Loucy (cell line): ENCODE measurements at regions not wholly inside any gene's neighbourhood (a gene's known extent, or its start where the extent isn't known, plus 50 kb on each side); places are given as distances from the start of the nearest gene placed in this dataset.

Experiments
- H2AFZ ChIP-seq: fragments of 200-600 bp; sonication (generic); 2 replicates; pipeline ENCODE4 v1.6.0; 2016; ENCODE audit warnings: antibody characterized with exemption, mild to moderate bottlenecking, low read length, moderate library complexity
- H3F3A ChIP-seq: fragments of 200-600 bp; 2 replicates; pipeline ENCODE4 v1.6.0; 2016; ENCODE audit warnings: antibody characterized with exemption, low read depth, mild to moderate bottlenecking
- H3K27me3 ChIP-seq: fragments of 200-600 bp; sonication (generic); 2 replicates; pipeline ENCODE4 v1.6.1; 2014; ENCODE audit warnings: low read length, mild to moderate bottlenecking; ENCODE audit not compliant: insufficient read depth, poor library complexity, severe bottlenecking
- H3K36me3 ChIP-seq: fragments of 200-600 bp; sonication (generic); 2 replicates; pipeline ENCODE4 v1.6.1; 2016; ENCODE audit warnings: low read length; ENCODE audit not compliant: insufficient read depth
- H3K4me1 ChIP-seq: fragments of 200-600 bp; sonication (generic); 2 replicates; pipeline ENCODE4 v1.5.1; 2014; ENCODE audit warnings: low read length, mild to moderate bottlenecking; ENCODE audit not compliant: insufficient read depth, poor library complexity, severe bottlenecking
- H3K4me2 ChIP-seq: fragments of 200-600 bp; sonication (generic); 2 replicates; pipeline ENCODE4 v1.6.0; 2014; ENCODE audit warnings: antibody characterized with exemption, low read length, low read depth, mild to moderate bottlenecking; ENCODE audit not compliant: poor library complexity, severe bottlenecking
- H3K4me3 ChIP-seq: fragments of 200-600 bp; sonication (generic); 2 replicates; pipeline ENCODE4 v1.5.1; 2014; ENCODE audit warnings: low read length, mild to moderate bottlenecking, mixed read lengths; ENCODE audit not compliant: poor library complexity, severe bottlenecking
- H3K79me2 ChIP-seq: fragments of 200-600 bp; sonication (generic); 2 replicates; pipeline ENCODE4 v1.6.1; 2014; ENCODE audit warnings: low read length; ENCODE audit not compliant: insufficient read depth
- H3K9ac ChIP-seq: fragments of 200-600 bp; sonication (generic); 2 replicates; pipeline ENCODE4 v1.6.0; 2014; ENCODE audit warnings: mild to moderate bottlenecking, low read depth, low read length, moderate library complexity; ENCODE audit not compliant: poor library complexity, severe bottlenecking
- H3K9me2 ChIP-seq: fragments of 200-600 bp; sonication (generic); replicated peaks from 2 replicates; pipeline ENCODE4 v1.6.1; 2016; ENCODE audit warnings: low read depth, low read length, mixed read lengths
- H3K9me3 ChIP-seq: fragments of 200-600 bp; sonication (generic); 2 replicates; pipeline ENCODE4 v1.6.1; 2014; ENCODE audit warnings: mild to moderate bottlenecking, antibody characterized with exemption, low read length, low read depth; ENCODE audit not compliant: insufficient read depth
- H4K20me1 ChIP-seq: fragments of 200-600 bp; sonication (generic); 2 replicates; pipeline ENCODE4 v1.6.0; 2014; ENCODE audit warnings: antibody characterized with exemption, low read length, mild to moderate bottlenecking; ENCODE audit not compliant: insufficient read depth, poor library complexity, severe bottlenecking
- CTCF ChIP-seq: fragments of 200-600 bp; sonication (generic); conservative IDR thresholded peaks from 2 replicates; pipeline ENCODE4 v1.5.1; 2014; ENCODE audit warnings: mild to moderate bottlenecking, antibody characterized with exemption, low read length
- EZH2phosphoT487 ChIP-seq: fragments of 200-600 bp; IDR thresholded peaks from 2 replicates; pipeline ENCODE4 v1.6.1; 2018; ENCODE audit warnings: antibody characterized with exemption, mild to moderate bottlenecking, moderate library complexity, borderline replicate concordance

DNA sequence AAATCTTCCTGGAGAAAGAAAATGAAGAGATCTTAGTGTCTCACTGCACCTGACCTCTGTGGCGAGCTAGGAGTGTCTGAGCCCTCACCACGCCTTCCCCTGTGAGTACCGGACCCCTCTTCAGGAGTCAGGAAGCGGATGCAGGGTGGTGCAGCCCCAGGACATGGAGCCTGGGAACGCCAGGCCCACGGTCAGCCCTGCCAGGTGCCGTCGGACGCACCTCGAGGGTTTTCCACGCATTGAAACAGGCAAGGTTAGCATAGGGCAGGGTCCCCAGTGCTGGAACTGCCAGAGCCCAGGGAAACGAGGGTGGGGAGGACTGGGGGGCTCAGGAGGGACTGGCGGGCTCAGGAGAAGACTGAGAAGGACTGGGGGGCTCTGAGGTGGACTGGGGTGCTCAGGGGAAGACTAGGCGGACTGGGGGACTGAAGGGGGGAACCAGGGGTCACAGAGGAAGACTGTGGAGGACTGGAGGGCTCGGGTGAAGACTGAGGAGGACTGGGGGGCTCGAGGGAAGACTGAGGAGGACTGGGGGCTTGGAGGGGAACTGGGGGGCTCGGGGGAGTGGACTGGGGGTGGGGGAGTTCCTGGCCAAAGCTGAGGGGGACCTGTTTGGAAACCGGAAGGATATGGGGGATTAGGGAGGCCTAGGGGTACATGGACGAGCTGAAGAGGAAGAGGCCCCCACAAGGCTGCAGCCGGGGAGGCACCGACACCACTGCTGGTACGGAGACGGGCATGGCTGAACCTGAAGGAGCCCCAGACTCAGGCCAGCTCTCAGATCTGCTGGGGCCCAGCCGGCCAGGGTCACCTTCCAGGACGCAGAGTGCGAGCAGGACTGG is 65.2 kb upstream of the SNTG2 start:
- Histone ChIP-seq H3K9me2 (no peaks in the 10 kb centered on the region), H3K36me3 (no peaks in the 10 kb centered on the region), H3K9ac (no peak overlapping the region), H3K4me1 (no peaks in the 10 kb centered on the region), H3K4me2 (no peak overlapping the region), H4K20me1 (no peaks in the 10 kb centered on the region), H3F3A (no peaks in the 10 kb centered on the region), H3K79me2 (no peaks in the 10 kb centered on the region), H2AFZ (no peak overlapping the region), H3K4me3 (no peak overlapping the region), H3K27me3 (no peaks in the 10 kb centered on the region), H3K9me3 (no peaks in the 10 kb centered on the region)
- TF ChIP-seq CTCF: no peak
- no peak for TF ChIP-seq EZH2phosphoT487

- Histone ChIP-seq H3K79me2 (no peaks in the 10 kb centered on the region), H3K9ac (no peak overlapping the region), H3K9me3 (no peaks in the 10 kb centered on the region), H3F3A (no peaks in the 10 kb centered on the region), H3K4me2 (no peak overlapping the region), H3K9me2 (no peaks in the 10 kb centered on the region), H3K27me3 (no peaks in the 10 kb centered on the region), H3K4me1 (no peaks in the 10 kb centered on the region), H4K20me1 (no peaks in the 10 kb centered on the region), H3K4me3 (no peak overlapping the region), H3K36me3 (no peaks in the 10 kb centered on the region), H2AFZ (no peak overlapping the region)
- TF ChIP-seq CTCF (no peak), EZH2phosphoT487 (no peak)
Observed at GRCh38 chr2:883803-884748, 66.6 kb upstream of the SNTG2 start.

GRCh38 chr2:883260-883802 is 67.3 kb upstream of the SNTG2 start:
- no peaks in the 10 kb centered on the region for H4K20me1 ChIP-seq
- no peak overlapping the region for H3K4me2 ChIP-seq
- H3K9ac ChIP-seq: no peak overlapping the region
- no peak overlapping the region for H3K4me3 ChIP-seq
- no peaks in the 10 kb centered on the region for H3F3A ChIP-seq
- no peaks in the 10 kb centered on the region for H3K27me3 ChIP-seq
- H3K4me1 ChIP-seq: no peaks in the 10 kb centered on the region
- no peaks in the 10 kb centered on the region for H3K36me3 ChIP-seq
- TF ChIP-seq CTCF (no peak), EZH2phosphoT487 (no peak)
- no peaks in the 10 kb centered on the region for H3K79me2 ChIP-seq
- no peaks in the 10 kb centered on the region for H3K9me3 ChIP-seq
- H3K9me2 ChIP-seq: no peaks in the 10 kb centered on the region
- H2AFZ ChIP-seq: no peak overlapping the region
